AG10803 (cell line): ENCODE measurements at regions not wholly inside any gene's neighbourhood (a gene's known extent, or its start where the extent isn't known, plus 50 kb on each side); places are given as distances from the start of the nearest gene placed in this dataset.

ENCODE experiments used
- DNase-seq: peaks from one replicate; pipeline ENCODE4 v3.0.0; 2010; ENCODE audit warnings: low read depth
- H3K4me3 ChIP-seq: 2 replicates; pipeline ENCODE4 v1.5.1; 2011; ENCODE audit warnings: mild to moderate bottlenecking, low read length, control low read depth
- TF ChIP-seq, protein P1 (sequence below): conservative IDR thresholded peaks from 2 replicates; pipeline ENCODE4 v1.5.1; 2011; ENCODE audit warnings: mild to moderate bottlenecking, low read length, control low read depth, inconsistent platforms

- no peak for DNase-seq
- H3K4me3 ChIP-seq: no peak overlapping the region
- TF ChIP-seq, protein P1, sequence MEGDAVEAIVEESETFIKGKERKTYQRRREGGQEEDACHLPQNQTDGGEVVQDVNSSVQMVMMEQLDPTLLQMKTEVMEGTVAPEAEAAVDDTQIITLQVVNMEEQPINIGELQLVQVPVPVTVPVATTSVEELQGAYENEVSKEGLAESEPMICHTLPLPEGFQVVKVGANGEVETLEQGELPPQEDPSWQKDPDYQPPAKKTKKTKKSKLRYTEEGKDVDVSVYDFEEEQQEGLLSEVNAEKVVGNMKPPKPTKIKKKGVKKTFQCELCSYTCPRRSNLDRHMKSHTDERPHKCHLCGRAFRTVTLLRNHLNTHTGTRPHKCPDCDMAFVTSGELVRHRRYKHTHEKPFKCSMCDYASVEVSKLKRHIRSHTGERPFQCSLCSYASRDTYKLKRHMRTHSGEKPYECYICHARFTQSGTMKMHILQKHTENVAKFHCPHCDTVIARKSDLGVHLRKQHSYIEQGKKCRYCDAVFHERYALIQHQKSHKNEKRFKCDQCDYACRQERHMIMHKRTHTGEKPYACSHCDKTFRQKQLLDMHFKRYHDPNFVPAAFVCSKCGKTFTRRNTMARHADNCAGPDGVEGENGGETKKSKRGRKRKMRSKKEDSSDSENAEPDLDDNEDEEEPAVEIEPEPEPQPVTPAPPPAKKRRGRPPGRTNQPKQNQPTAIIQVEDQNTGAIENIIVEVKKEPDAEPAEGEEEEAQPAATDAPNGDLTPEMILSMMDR: no peak; the same call in 1 of the 2 replicates
Observed at GRCh38 chrX:46279214-46279924, 265.9 kb downstream of the ZNF674 start.

DNA sequence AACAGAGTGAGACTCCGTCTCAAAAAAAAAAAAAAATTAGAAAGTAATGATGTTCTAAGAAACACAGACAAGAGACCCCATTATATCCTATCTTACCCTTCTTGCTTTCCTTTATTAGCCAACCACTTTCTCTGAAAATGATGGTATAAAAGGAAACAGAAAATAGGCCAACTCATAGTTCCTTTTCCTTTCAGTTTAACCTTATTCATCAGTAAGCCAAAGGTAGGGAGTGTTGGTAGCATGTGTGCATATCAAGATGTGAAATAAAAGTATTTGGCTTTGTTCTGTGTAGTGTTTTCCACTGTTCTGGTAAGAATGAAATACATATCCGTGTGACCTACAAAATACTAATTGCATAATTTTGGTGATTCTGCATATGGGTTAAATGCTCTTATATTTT is 266.6 kb downstream of the ZNF674 start:
- no peak overlapping the region for H3K4me3 ChIP-seq

GRCh38 chrX:46268412-46268811 is 276.8 kb downstream of the ZNF674 start:
- no peak overlapping the region for H3K4me3 ChIP-seq
- DNase-seq: no peak
- TF ChIP-seq, protein P1: no peak

More for the DNA sequence above, 266.6 kb downstream of the ZNF674 start:
- TF ChIP-seq, protein P1: no peak
- DNase-seq: no peak

DNA sequence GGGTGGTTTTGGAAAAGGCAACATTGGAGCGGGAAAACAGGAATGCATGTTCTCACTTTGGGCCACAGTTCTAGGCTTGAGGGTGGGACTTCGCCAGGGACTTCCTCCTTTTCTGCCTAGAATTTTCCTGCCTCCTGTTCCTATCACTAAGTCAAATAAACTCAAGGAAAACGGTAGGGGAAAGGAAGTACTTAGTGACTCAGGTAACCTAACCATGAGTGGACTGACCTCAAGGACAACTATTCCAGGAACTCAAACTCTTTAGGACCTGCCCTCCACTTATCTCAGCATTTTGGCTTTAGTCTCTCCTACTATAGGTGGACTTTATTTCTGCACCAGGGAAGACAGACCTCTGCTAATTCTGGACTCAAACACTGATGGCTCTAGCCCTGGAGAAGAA is 281.7 kb downstream of the ZNF674 start:
- H3K4me3 ChIP-seq: no peak overlapping the region
- DNase-seq: no peak
- TF ChIP-seq, protein P1: no peak

- DNase-seq: no peak
- no peak overlapping the region for H3K4me3 ChIP-seq
- TF ChIP-seq, protein P1: no peak
Observed at GRCh38 chrX:46262304-46262703, 282.9 kb downstream of the ZNF674 start.

DNA sequence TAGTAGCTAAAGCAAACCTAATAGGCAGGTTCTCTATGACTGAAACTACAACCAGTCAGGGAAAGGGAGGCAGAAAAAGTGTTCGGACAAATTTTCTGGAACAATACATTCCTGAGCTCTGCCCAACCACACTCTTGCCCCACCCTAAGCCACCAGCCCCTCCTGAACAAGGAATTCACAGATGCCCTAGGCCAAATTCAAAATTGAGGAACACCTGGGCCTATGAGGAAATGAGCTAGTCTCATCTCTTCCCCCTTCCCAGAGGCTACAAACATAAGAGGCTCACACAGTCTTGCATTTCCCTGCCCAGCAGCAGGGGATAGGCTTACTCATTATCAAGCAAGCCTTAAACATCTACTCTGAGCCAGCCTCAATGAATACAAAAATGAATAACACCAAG is 284.7 kb downstream of the ZNF674 start:
- H3K4me3 ChIP-seq: no peak overlapping the region
- DNase-seq: no peak
- TF ChIP-seq, protein P1: no peak

DNA sequence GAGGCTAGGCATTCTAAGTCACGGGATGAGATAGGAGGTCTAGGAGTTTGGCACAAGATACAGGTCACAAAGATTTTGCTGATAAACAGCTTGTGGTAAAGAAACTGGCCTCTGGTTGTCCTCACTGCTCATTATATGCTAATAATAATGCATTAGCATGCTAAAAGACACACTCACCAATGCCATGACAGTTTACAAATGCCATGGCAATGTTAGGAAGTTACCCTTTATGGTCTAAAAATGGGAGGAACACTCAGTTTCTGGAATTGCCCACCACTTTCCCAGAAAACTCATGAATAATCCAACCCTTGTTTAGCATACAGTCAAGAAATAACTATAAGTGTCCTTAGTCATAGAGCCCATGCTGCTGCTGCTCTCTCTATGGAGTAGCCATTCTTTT is 286.9 kb downstream of the ZNF674 start:
- TF ChIP-seq, protein P1: no peak
- DNase-seq: no peak
- H3K4me3 ChIP-seq: no peak overlapping the region
